K562 (cell line): ENCODE measurements at regions not wholly inside any gene's neighbourhood (a gene's known extent, or its start where the extent isn't known, plus 50 kb on each side); places are given as distances from the start of the nearest gene placed in this dataset.

Source experiments
- BRCA1 ChIP-seq, 2 experiments: fragments of 450-650 bp in 1 of 2; sonication (generic) in 1 of 2; formaldehyde crosslinking in 1 of 2; IDR thresholded peaks; 2 replicates each; pipeline versions ENCODE4 v1.5.0 to v1.6.1; 2017 to 2020; ENCODE audit warnings: mild to moderate bottlenecking in 1 of 2, missing genetic modification reagents in 1 of 2
- CBX3 ChIP-seq, 2 experiments: IDR thresholded peaks; 1 replicate in 1 of 2; 2 replicates in 1 of 2; pipeline ENCODE4 v1.6.1; 2012; ENCODE audit warnings: inconsistent platforms in 2 of 2, low read length in 2 of 2, borderline replicate concordance in 1 of 2, control low read depth in 1 of 2
- CC2D1A ChIP-seq: fragments of 450-650 bp; IDR thresholded peaks from 2 replicates; pipeline ENCODE4 v1.6.1; 2017; ENCODE audit warnings: mild to moderate bottlenecking
- CEBPG ChIP-seq, 3 experiments: fragments of 200-800 bp in 1 of 3; sonication (Bioruptor generic) in 1 of 3; sonication (generic) in 1 of 3; formaldehyde crosslinking in 1 of 3; IDR thresholded peaks in 2 of 3; conservative IDR thresholded peaks in 1 of 3; 2 replicates each; pipeline versions ENCODE4 v1.6.1 to v1.8.0; 2016 to 2022; ENCODE audit warnings: missing compliant biosample characterization in 2 of 3, missing genetic modification characterization in 2 of 3, mild to moderate bottlenecking in 1 of 3, missing genetic modification reagents in 1 of 3
- HIVEP1 ChIP-seq: fragments of 250-450 bp; sonication (Bioruptor Pico); IDR thresholded peaks from 2 replicates; pipeline ENCODE4 v1.4.0; 2020; ENCODE audit warnings: mild to moderate bottlenecking
- RCOR1 ChIP-seq, 2 experiments: IDR thresholded peaks; 2 replicates each; pipeline ENCODE4 v1.6.1; 2012; ENCODE audit warnings: low read depth in 2 of 2, low read length in 2 of 2, borderline replicate concordance in 1 of 2, improper control_type of control experiment in 1 of 2
- ZBTB33 ChIP-seq: sonication (generic); formaldehyde crosslinking; IDR thresholded peaks from 2 replicates; pipeline ENCODE4 v1.8.1; 2023; ENCODE audit warnings: mild to moderate bottlenecking, missing genetic modification reagents
- ZBTB7A ChIP-seq: IDR thresholded peaks from 2 replicates; pipeline ENCODE4 v1.6.1; 2011; ENCODE audit warnings: low read depth, mild to moderate bottlenecking, low read length, moderate library complexity, borderline replicate concordance; ENCODE audit not compliant: control insufficient read depth
- ZBTB8A ChIP-seq: fragments of 450-650 bp; IDR thresholded peaks from 2 replicates; pipeline ENCODE4 v1.6.1; 2018; ENCODE audit warnings: mild to moderate bottlenecking, moderate library complexity; ENCODE audit not compliant: partially characterized antibody
- ZC3H11A ChIP-seq: IDR thresholded peaks from 2 replicates; pipeline ENCODE4 v1.6.1; 2012; ENCODE audit warnings: low read depth, low read length, improper control_type of control experiment
- ZNF75A ChIP-seq: fragments of 450-650 bp; formaldehyde crosslinking; IDR thresholded peaks from 2 replicates; pipeline ENCODE4 v1.4.0; 2020; ENCODE audit warnings: mild to moderate bottlenecking
- TF ChIP-seq, protein P1 (sequence below): sonication (generic); formaldehyde crosslinking; IDR thresholded peaks from 2 replicates; pipeline ENCODE4 v1.8.0; 2023; ENCODE audit warnings: missing genetic modification reagents, mild to moderate bottlenecking, borderline replicate concordance
- TF ChIP-seq, protein P2 (sequence below): fragments of 200-800 bp; sonication (Bioruptor generic); IDR thresholded peaks from 2 replicates; pipeline ENCODE4 v1.6.1; 2017; ENCODE audit warnings: missing genetic modification characterization, missing compliant biosample characterization

DNA sequence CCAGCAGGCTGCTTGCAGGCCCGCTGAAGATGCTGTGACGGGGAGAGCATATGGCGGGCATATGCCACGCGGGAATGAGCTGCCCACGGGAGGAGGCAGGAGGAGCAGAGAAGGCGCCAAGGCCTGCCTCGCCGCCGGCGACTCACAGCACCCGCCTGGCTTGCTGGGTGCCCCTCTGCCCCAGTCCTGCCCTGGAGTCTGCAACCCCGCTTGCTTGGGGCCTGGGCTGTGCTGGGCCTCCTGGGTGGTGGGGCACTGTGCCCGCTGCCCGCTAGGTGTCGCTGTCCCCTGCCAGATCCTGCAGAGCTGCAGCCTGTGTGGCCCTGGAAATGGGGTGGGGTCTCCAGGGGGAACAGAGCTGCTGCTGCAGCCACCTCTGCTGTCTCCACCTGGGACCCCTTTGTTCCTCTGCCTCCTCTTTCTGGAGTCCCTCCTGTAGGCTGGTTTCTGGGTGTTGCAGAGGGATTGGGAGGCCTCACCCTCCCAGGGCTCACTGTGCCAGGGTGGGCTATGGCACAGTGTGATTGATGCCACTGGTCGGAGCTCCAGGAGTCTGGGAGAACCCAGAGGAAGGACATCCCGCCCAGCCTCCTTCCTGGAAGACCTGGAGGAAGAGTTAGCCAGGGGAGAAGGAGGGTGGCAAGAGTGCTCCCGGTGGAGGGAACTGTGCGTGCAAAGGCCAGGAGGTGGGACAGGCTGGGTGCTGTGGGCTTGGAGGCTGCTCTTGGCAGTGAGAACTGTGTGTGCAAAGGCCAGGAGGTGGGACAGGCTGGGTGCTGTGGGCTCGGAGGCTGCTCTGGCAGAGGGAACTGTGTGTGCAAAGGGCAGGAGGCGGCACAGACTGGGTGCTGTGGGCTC lies 141.0 kb upstream of the CIBAR2 start (continued):
- TF ChIP-seq ZC3H11A (no peak), ZBTB7A (peak; percentile 98), ZNF75A (CRISPR knock-in tag) (no peak), CC2D1A (0 out of 2 replicates have a peak, but pooled peaks have one; percentile 32), RCOR1 (IDR thresholded peaks at IDR 0.05; ENCODE audit: borderline replicate concordance in 1 of 2, low read depth in 2 of 2, low read length in 2 of 2) (0 out of 4 replicates have a peak, but pooled peaks of 1 of the 2 experiments have one; percentile 10), BRCA1 (IDR thresholded peaks at IDR 0.05) (no peak), BRCA1 (CRISPR knock-in tag; IDR thresholded peaks at IDR 0.05) (0 out of 2 replicates have a peak, but pooled peaks have one; percentile 30), HIVEP1 (CRISPR knock-in tag) (no peak), CBX3 (IDR thresholded peaks at IDR 0.05; ENCODE audit: borderline replicate concordance in 1 of 2, low read length in 2 of 2) (no peak), ZBTB8A (no peak), ZBTB33 (peak; percentile 73), CEBPG (CRISPR knock-in tag; IDR thresholded peaks at IDR 0.05) (peak; percentile 26; the same call in 1 of the 2 replicates), CEBPG (tag; conservative IDR thresholded peaks at IDR 0.05 in 1 of 2, IDR thresholded peaks at IDR 0.05 in 1 of 2) (no peak)
- TF ChIP-seq, protein P1, sequence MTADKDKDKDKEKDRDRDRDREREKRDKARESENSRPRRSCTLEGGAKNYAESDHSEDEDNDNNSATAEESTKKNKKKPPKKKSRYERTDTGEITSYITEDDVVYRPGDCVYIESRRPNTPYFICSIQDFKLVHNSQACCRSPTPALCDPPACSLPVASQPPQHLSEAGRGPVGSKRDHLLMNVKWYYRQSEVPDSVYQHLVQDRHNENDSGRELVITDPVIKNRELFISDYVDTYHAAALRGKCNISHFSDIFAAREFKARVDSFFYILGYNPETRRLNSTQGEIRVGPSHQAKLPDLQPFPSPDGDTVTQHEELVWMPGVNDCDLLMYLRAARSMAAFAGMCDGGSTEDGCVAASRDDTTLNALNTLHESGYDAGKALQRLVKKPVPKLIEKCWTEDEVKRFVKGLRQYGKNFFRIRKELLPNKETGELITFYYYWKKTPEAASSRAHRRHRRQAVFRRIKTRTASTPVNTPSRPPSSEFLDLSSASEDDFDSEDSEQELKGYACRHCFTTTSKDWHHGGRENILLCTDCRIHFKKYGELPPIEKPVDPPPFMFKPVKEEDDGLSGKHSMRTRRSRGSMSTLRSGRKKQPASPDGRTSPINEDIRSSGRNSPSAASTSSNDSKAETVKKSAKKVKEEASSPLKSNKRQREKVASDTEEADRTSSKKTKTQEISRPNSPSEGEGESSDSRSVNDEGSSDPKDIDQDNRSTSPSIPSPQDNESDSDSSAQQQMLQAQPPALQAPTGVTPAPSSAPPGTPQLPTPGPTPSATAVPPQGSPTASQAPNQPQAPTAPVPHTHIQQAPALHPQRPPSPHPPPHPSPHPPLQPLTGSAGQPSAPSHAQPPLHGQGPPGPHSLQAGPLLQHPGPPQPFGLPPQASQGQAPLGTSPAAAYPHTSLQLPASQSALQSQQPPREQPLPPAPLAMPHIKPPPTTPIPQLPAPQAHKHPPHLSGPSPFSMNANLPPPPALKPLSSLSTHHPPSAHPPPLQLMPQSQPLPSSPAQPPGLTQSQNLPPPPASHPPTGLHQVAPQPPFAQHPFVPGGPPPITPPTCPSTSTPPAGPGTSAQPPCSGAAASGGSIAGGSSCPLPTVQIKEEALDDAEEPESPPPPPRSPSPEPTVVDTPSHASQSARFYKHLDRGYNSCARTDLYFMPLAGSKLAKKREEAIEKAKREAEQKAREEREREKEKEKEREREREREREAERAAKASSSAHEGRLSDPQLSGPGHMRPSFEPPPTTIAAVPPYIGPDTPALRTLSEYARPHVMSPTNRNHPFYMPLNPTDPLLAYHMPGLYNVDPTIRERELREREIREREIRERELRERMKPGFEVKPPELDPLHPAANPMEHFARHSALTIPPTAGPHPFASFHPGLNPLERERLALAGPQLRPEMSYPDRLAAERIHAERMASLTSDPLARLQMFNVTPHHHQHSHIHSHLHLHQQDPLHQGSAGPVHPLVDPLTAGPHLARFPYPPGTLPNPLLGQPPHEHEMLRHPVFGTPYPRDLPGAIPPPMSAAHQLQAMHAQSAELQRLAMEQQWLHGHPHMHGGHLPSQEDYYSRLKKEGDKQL (CRISPR knock-in tag), result 0 out of 2 replicates have a peak, but pooled peaks have one; percentile 56
- TF ChIP-seq, protein P2, sequence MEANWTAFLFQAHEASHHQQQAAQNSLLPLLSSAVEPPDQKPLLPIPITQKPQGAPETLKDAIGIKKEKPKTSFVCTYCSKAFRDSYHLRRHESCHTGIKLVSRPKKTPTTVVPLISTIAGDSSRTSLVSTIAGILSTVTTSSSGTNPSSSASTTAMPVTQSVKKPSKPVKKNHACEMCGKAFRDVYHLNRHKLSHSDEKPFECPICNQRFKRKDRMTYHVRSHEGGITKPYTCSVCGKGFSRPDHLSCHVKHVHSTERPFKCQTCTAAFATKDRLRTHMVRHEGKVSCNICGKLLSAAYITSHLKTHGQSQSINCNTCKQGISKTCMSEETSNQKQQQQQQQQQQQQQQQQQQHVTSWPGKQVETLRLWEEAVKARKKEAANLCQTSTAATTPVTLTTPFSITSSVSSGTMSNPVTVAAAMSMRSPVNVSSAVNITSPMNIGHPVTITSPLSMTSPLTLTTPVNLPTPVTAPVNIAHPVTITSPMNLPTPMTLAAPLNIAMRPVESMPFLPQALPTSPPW (CRISPR knock-in tag), result peak; percentile 42; the same call in 1 of the 2 replicates
